RCC 7860 (cell line): ENCODE measurements at regions not wholly inside any gene's neighbourhood (a gene's known extent, or its start where the extent isn't known, plus 50 kb on each side); places are given as distances from the start of the nearest gene placed in this dataset.

Experiments used
- DNase-seq: peaks from one replicate; pipeline ENCODE4 v3.0.0-alpha.2; 2015; ENCODE audit warnings: low spot score
- FAIRE-seq: peaks from 2 replicates; lab custom pipeline; 2012; peaks lifted over from hg19 to GRCh38; lab: Jason Lieb, UNC

GRCh38 chr6:113733381-113733780 is 123.8 kb upstream of the MARCKS start:
- no peak for FAIRE-seq
- DNase-seq = no peak

- DNase-seq (no peak), FAIRE-seq (no peak)
These were observed 122.2 kb upstream of the MARCKS start for GRCh38 chr6:113734982-113735381.

GRCh38 chr6:113735491-113735890 is 121.7 kb upstream of the MARCKS start:
- FAIRE-seq (no peak), DNase-seq (no peak)

- no peak for FAIRE-seq
- DNase-seq = no peak
These were observed 120.2 kb upstream of the MARCKS start for GRCh38 chr6:113736978-113737377.

- FAIRE-seq = no peak
- no peak for DNase-seq
These were observed 118.0 kb upstream of the MARCKS start for GRCh38 chr6:113739041-113739655.

- DNase-seq = no peak
- no peak for FAIRE-seq
These were observed 115.5 kb upstream of the MARCKS start for GRCh38 chr6:113741651-113742050.

GRCh38 chr6:113742342-113742741 is 114.8 kb upstream of the MARCKS start:
- FAIRE-seq (no peak), DNase-seq (no peak)

- DNase-seq = no peak
- no peak for FAIRE-seq
These were observed 112.3 kb upstream of the MARCKS start for GRCh38 chr6:113744861-113745260.

GRCh38 chr6:113750151-113750855 is 106.8 kb upstream of the MARCKS start:
- no peak for FAIRE-seq
- DNase-seq = no peak

- DNase-seq (no peak), FAIRE-seq (no peak)
These were observed 102.9 kb upstream of the MARCKS start for GRCh38 chr6:113754291-113754690.

- FAIRE-seq (no peak), DNase-seq (no peak)
These were observed 101.5 kb upstream of the MARCKS start for GRCh38 chr6:113755449-113756289.

GRCh38 chr6:113756290-113756665 is 100.9 kb upstream of the MARCKS start:
- DNase-seq = no peak
- no peak for FAIRE-seq

GRCh38 chr6:113758214-113758613 is 98.9 kb upstream of the MARCKS start:
- DNase-seq (no peak), FAIRE-seq (no peak)

GRCh38 chr6:113758826-113759574 is 98.1 kb upstream of the MARCKS start:
- FAIRE-seq (no peak), DNase-seq (no peak)

GRCh38 chr6:113762641-113763040 is 94.5 kb upstream of the MARCKS start:
- FAIRE-seq = no peak
- DNase-seq = no peak

- DNase-seq (peak; percentile 37), FAIRE-seq (no peak)
These were observed 93.8 kb upstream of the MARCKS start for GRCh38 chr6:113763311-113763766.

- DNase-seq (peak; percentile 78), FAIRE-seq (peak; percentile 83)
These were observed 93.3 kb upstream of the MARCKS start for GRCh38 chr6:113763876-113764275.

- DNase-seq = no peak
- FAIRE-seq = no peak
These were observed 91.2 kb upstream of the MARCKS start for GRCh38 chr6:113765909-113766308.

GRCh38 chr6:113767985-113768384 is 89.2 kb upstream of the MARCKS start:
- no peak for FAIRE-seq
- no peak for DNase-seq

- FAIRE-seq (no peak), DNase-seq (no peak)
These were observed 84.2 kb upstream of the MARCKS start for GRCh38 chr6:113772961-113773360.
